Thyroid gland (tissue), 4 donors: ENCODE measurements at regions not wholly inside any gene's neighbourhood (a gene's known extent, or its start where the extent isn't known, plus 50 kb on each side); places are given as distances from the start of the nearest gene placed in this dataset.

ENCODE experiments used
- CTCF ChIP-seq, 6 experiments: fragments of 200-600 bp in 3 of 6; fragments of 450-650 bp in 3 of 6; sonication (generic) in 3 of 6; IDR thresholded peaks; one replicate each; pipeline ENCODE4 v1.5.1; 2016 to 2019; ENCODE audit warnings: antibody characterized with exemption in 6 of 6, mild to moderate bottlenecking in 2 of 6, inconsistent platforms in 1 of 6, moderate library complexity in 1 of 6
- POLR2A ChIP-seq, 2 donors: fragments of 450-650 bp; IDR thresholded peaks; one replicate each; pipeline ENCODE4 v1.6.1; 2017; ENCODE audit warnings: antibody characterized with exemption in 2 of 2, mild to moderate bottlenecking in 2 of 2, moderate library complexity in 1 of 2

- no peak for TF ChIP-seq CTCF (IDR thresholded peaks at IDR 0.05)
- TF ChIP-seq POLR2A (IDR thresholded peaks at IDR 0.05): no peak
These were observed 424.1 kb upstream of the CHST9 start for GRCh38 chr18:27609221-27609620.
